ENCODE measurements at regions not wholly inside any gene's neighbourhood (a gene's known extent, or its start where the extent isn't known, plus 50 kb on each side); places are given as distances from the start of the nearest gene placed in this dataset.

- H3K9ac ChIP-seq (ENCODE audit: extremely low read depth, insufficient read length, low read length) = no peak overlapping the region
- no peak overlapping the region for H3T11ph ChIP-seq (ENCODE audit: low read length)
- H2AFZ ChIP-seq (ENCODE audit: low read length) = no peak overlapping the region
- DNase-seq = no peak
- H4K20me1 ChIP-seq (ENCODE audit: control insufficient read depth, insufficient read depth, insufficient read length) = no peaks in the 10 kb centered on the region
- H3K56ac ChIP-seq (ENCODE audit: insufficient read length, low read depth, low read length) = no peak overlapping the region
- Mint-ChIP-seq H3K27me3 (ENCODE audit: low read depth) (no peaks in the 10 kb centered on the region), H3K4me3 (no peak overlapping the region), H3K9me3 (peaks cover 0 to 3% of the 10 kb centered on the region in 2 experiments; a peak in 4 of 5 replicates), H3K27ac (no peak overlapping the region), H3K4me1 (no peaks in the 10 kb centered on the region), H3K36me3 (ENCODE audit: insufficient read depth in 1 of 3, low read depth in 3 of 3) (no peaks in the 10 kb centered on the region; a peak in 1 of 7 replicates)
- H3K27ac ChIP-seq (ENCODE audit: insufficient read length, low read depth, low read length) = no peak overlapping the region
- WGBS (ENCODE audit: extremely low coverage, insufficient read length, low lambda C conversion rate) = no CpG with 5 or more reads among the region's 1 CpG
- no peak overlapping the region for H2BK5ac ChIP-seq (ENCODE audit: insufficient read length, low read length)
- no peak overlapping the region for H2BK15ac ChIP-seq (ENCODE audit: low read depth, low read length)
- no peak overlapping the region for H2BK20ac ChIP-seq (ENCODE audit: low read depth, low read length, poor library complexity, severe bottlenecking)
- H3K23ac ChIP-seq (ENCODE audit: insufficient read length, low read depth, low read length) = no peak overlapping the region
- no peak for TF ChIP-seq CTCF (conservative IDR thresholded peaks at IDR 0.05)
- H3K14ac ChIP-seq (ENCODE audit: insufficient read depth, low read length) = no peak overlapping the region
- H2BK120ac ChIP-seq (ENCODE audit: low read depth, low read length, poor library complexity, severe bottlenecking) = no peak overlapping the region
- no peak overlapping the region for H2BK12ac ChIP-seq (ENCODE audit: insufficient read length, low read depth, low read length)
- no peaks in the 10 kb centered on the region for H3K4me1 ChIP-seq (ENCODE audit: insufficient read depth, low read length)
- no peak overlapping the region for H4K91ac ChIP-seq (ENCODE audit: insufficient read length, low read depth, low read length)
- H4K5ac ChIP-seq (ENCODE audit: insufficient read length, low read depth, low read length) = no peak overlapping the region
- H3K23me2 ChIP-seq (ENCODE audit: insufficient read length, low read depth, low read length, poor library complexity, severe bottlenecking) = no peaks in the 10 kb centered on the region
- H3K18ac ChIP-seq (ENCODE audit: insufficient read length, low read depth, low read length) = no peak overlapping the region
- H3K4me2 ChIP-seq (ENCODE audit: insufficient read depth, insufficient read length, low read length) = no peak overlapping the region
- H3K27me3 ChIP-seq (ENCODE audit: insufficient read depth, low read length) = no peaks in the 10 kb centered on the region
- no peak overlapping the region for H4K8ac ChIP-seq (replicated peaks; ENCODE audit: insufficient read length, low read depth, low read length)
- H3K79me1 ChIP-seq (ENCODE audit: insufficient read depth, low read depth, low read length, poor library complexity, severe bottlenecking) = no peaks in the 10 kb centered on the region
- no peak overlapping the region for H2AK5ac ChIP-seq (ENCODE audit: insufficient read length, low read length)
- H3K9me3 ChIP-seq (ENCODE audit: control insufficient read depth, low read depth, low read length) = no peaks in the 10 kb centered on the region
- no peak overlapping the region for H3K4ac ChIP-seq (ENCODE audit: low read depth, low read length)
- H3K79me2 ChIP-seq (ENCODE audit: insufficient read depth, low read length) = no peaks in the 10 kb centered on the region
These were observed 1034.9 kb downstream of the PCDH9 start for GRCh38 chr13:66195238-66195637.
